Forelimb muscle (tissue), 1 donor: ENCODE measurements at regions not wholly inside any gene's neighbourhood (a gene's known extent, or its start where the extent isn't known, plus 50 kb on each side); places are given as distances from the start of the nearest gene placed in this dataset.

Source experiments
- DNase-seq: peaks from one replicate; pipeline ENCODE4 v3.0.0-alpha.2; 2013; ENCODE audit warnings: low read depth

DNA sequence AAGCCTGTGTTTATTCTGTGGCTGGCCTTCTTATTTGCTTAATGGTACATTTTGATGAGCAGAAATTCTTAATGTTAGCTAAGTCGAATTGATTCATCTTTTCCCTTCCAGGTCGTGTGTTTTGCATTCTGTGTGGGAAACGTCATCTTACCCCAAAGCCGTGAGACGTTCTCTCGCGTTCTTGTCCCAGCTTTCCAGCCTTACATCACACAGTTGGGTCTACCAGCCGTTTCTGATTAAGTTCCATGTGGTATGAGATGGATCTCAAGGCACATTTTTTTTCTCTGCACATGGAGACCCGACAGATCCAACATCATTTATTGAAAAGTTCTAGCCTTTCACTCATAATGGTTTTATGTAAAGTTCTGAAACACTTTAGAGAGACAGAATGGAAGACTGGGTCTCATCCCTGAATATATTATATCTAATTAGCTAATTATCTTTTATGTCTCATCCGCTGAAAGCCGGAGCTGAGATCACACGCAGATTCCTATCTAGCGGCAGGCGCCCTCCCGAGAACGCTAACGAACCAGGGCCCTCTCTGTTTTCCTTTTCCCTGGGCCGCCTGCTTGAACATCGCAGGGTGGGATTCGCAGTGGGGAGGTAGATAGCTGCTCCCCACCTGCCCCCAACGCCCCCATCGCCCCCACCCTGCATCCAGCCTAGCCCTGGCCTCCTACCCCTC lies 1162.2 kb downstream of the BRD1 start:
- no peak for DNase-seq

DNA sequence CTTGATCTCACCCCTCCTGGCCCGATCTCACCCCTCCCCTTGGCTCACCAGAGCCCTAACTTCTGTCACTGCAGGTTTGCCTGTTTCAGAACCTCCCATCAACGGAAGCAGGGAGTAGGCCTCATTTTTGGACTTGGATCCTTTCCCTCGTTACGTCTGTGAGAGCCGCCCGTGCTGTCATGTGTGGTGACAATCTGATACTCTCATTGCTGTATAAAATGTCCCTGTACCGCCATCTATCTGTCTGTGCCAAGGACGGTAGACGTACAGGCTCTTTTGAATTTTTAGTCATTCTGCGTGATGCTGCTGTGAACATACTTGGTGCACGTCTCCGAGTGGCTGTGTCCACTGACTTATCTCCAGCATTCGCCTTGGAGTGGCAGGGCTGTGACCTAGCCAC lies 1163.1 kb downstream of the BRD1 start:
- DNase-seq, result no peak

DNA sequence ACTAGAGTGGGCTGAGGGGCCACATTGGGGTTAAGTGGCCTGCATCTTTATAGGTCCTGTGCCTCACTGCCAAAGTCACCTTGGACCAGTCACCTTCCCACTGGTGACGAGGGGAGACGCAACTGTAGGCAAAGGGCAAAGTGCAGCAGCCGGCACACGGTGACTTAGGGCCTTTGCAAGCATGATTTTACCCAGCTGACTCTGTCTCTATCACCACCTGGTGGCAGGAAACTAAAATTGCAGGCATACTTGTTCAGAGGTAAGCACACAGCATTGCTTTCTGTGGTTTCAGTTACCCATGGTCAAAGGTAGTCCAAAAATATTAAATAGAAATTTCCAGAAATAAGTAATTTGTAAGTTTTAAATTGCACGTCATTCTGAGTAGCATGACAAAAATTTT lies 1164.4 kb downstream of the BRD1 start:
- DNase-seq, result no peak

DNA sequence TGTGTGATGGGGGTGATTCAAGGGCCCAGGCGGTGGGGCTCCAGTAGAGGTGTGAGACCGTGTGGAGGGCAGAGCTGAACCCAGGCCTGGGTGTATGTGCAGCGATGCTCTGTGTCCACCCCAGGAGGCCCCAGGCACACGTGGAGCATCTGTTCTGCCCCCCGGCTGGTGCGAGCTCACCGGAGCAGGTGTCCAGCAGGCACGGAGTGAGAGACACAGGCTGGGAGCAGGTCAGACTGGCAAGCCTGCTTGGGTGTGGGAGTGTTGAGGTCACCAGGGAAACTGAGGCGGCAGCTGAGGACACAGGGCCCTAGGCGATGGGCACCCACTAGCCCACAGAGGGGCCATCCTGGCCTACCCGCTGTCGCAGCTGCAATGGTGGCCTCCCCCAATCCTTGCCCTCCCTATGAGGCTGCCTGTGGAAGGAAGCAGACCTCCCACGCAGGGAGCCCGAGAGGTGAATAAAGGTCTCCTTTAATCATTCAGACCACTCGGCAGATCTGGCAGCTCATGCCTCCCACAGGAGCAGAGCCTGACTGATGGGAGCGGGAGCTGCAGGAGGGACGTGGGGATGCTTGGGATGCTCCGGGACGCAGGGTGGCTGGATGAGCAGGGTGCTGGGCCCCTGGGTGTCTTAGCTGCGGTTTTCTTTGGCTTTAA lies 1165.1 kb downstream of the BRD1 start:
- no peak for DNase-seq

DNA sequence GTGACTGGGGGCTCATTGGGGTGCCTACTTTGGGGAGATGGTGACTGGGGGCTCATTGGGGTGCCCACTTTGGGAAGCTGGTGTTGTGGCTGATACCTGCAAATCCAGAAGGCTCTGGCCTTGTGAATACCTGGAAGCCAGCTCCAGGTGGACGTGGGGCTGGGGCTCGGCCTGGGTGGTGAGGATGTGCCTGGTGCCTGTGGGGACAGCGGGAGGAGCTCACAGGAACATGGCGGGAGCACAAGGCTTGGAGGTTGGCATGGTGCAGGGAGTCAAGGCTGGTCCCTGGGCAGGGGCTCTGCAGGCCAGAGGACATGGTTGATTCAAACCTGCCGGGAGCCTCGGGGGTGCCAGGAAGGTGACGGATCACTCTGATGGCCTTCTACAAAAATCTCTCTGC lies 1165.7 kb downstream of the BRD1 start:
- DNase-seq, result no peak

DNA sequence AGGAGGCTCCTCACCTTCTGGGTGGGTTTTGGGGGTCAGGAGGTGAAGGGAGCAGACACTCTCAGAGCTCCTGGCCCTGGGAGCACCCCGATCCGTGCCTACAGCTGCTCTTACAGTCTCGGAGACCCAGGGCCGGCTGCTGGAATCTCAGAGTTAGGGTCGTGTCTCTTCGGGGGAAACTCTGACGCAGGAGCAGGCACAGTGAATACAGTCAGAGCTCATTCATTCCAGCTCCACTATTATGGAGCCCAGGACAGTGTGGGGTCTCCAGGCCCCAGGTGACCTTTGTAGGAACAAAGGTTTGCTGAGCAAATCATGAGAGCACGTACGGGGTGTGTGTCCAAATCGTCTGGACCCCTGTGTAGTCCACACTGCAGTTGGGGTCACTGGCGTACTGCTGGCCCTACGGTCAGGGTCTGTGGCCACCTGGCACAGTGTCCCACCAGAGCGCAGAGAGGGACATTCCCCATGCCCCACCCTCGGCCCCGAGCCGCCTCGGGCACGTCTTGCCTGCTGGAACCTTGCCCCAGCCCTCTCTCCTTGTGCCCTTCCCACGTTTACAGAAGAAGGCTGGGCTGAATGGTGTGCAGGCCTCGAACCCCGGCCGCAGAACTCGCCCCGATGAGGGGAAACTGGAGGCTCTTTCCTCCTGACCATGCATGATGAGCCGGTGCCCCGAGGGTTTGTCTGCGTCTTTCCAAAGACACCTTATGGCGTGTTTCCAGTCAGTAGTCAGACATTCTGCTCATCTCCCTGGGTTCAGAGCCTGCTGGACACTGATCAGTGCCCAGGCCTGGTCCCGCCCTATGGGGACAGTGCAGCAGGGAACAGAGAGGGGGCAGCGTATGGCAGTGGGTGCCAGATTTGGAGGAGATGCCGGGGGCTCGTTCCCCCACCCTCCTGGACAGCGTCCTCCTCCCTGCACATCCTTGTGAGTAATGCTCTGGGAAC lies 1166.6 kb downstream of the BRD1 start:
- no peak for DNase-seq

DNA sequence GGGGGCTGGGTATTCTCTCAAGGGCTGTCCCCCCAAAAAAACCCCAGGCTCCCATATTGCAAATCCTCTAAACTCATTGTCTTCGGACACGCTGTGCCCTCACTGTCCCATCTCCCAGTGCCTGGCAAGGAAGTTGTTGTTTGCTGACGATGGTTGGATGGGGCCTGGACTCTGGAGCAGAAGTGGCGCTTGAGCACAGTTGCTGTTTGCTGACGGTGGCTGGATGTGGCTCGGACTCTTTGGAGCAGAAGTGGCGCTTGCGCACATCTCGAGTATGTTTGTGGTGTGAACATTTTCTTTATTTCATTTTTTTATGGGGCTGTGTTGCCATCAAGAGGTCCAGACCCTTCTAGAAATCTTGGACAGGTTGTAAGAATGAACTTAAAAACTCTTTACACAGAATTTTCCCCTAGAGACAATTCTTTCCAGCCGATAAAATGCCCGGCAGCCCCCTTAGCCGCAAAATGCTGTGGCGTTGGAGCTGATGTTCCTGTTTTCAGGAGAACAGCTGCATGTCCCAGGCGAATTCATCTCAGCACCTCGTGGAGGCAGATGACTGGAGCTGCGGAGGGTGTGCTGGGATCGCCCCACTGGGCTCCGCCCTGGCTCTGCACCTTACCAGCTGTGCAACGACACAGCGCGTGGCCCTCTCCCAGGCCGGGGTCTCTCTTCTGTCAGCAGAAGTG lies 1167.4 kb downstream of the BRD1 start:
- no peak for DNase-seq

DNA sequence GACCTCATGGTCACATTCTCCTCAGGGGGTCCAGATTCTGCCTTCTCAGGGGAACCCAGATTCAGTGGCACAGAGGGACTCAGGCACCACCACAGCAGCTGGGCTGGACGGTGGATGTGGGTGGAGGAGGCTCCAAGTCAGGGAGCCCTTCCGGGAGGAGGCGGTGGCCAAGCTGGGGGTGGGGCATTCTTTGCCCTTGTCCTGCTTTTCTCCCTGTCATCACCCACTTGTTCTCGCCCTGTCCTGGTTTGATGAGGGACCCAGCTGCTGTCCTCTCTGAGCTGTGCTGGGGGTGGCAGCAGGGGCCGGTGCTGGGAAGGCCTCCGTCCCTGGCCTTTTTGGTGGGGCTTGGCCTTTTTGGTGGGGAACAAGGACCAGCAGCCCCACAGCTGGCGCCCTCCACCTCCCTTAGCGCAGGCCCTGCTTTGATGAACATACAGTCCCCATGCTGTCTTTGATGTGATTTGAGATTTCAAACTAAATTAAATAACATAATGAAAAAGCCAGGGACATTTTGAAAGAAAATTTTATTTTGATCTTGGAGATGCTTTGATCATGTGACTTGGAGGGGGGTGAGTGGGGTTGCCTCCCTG lies 1168.2 kb downstream of the BRD1 start:
- no peak for DNase-seq

DNA sequence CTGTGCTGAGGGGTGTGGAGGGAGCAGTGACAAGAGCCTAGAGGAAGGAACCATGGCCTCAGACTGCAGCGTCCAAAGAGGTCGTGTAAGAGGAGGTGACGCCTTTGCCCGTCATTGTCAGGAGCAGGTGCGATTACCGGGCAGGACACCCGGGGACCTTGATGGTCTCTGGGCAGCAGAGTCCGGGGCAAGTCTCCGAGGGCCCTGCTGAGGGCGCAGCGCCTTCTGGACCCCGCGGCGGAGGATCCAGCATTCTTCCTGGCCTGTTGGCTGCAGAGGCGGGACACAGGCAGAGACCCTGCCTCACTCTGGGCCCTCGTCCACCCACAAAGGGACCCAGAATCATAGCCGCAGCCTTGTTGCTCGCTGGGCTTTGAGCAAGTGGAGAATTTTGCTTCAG lies 1168.8 kb downstream of the BRD1 start:
- no peak for DNase-seq

DNA sequence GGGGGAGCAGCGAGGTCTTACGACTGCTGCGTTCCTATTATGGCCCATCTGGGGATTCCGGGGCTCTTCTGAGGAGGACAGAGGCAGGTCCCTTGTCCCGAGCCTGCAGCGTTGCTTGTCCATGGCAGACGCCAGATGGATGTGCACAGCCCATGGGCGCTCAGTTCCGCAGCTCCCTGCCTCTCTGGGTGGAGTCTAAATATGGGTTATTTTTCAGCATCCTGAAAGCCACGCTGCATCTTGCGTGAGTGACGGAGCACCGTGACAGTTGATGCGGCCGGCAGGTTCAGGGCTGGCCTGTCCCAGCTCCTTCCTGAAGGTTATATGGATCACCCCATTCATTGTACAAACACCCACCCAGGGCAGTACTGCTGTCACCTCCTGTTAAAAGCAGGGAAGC lies 1169.4 kb downstream of the BRD1 start:
- no peak for DNase-seq

DNA sequence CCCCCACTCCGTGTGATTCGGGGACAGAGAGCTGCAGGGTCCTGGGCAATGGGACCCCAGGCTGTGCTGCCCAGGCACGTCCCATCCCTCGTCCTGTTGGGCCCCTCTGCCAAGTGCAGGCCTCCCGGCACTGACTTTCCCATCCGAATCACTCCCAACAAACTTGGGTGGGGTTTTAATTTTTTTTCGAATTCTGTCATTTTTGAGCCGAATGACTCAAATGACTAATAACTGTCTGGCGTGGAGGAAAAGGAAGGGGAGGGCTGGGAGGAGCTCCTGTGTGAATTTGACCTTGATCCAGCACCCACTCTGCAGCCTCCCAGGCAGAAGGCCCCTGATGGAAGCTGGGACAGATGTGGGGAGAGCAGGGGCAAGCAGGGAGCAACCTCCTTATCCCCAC lies 1173.2 kb downstream of the BRD1 start:
- DNase-seq, result no peak

DNA sequence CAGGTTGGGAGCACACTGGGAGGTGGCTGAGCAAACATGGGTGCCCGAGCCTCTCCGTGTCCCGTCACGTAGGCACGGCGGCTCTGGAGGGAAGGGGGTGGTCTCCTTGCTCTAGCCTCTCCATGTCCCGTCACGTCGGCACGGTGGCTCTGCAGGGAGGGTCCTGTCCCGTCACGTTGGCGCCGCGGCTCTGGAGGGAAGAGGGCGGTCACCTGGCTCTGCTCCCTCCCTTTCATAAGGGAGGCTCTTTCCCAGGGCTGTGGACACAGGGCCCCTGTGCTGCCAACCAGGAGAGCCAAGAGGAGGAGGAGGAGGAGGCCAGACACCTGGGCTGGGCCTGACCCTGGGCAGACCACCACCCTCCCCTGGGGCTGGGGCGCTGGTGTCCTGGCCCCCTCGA lies 1173.7 kb downstream of the BRD1 start:
- DNase-seq, result no peak

DNA sequence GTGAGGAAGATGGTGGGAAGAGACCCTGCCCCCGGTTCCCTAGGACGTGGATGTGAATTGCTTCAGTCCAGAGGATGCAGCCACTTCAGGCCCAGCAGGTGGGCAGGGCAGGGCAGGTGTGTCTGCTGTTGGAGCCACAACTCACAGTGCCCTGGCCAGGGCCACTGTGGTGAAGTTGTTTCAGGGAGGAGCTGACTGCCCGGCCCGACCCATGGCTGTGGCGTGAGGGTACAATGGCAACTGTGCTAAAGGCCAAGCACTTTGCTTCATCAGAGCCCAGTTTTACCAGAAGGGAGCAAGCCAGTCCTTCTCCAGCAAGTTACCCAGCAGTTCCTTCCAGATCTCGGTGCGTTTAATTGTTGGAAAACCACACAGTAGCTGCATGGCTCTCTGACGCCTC lies 1174.4 kb downstream of the BRD1 start:
- DNase-seq, result no peak

DNA sequence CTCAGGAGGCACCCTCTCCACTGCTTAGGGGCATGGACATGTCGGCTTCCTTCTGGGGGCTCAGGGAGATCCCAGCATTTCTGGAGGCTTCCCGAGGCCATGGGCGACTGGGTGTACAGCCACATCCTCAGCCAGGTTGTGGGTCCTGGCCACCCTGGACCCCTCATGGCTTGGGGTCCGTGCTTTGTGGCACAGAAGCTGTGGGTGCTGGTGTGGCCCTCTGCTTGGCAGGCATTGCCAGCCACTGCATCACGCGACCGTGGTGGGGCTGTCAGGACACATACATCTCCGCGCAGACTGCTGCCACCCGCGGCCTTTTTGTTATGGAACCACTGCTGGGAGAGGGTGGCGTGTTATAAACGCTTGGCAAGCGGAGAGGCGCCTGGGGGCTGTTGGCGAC lies 1174.9 kb downstream of the BRD1 start:
- DNase-seq, result no peak

DNA sequence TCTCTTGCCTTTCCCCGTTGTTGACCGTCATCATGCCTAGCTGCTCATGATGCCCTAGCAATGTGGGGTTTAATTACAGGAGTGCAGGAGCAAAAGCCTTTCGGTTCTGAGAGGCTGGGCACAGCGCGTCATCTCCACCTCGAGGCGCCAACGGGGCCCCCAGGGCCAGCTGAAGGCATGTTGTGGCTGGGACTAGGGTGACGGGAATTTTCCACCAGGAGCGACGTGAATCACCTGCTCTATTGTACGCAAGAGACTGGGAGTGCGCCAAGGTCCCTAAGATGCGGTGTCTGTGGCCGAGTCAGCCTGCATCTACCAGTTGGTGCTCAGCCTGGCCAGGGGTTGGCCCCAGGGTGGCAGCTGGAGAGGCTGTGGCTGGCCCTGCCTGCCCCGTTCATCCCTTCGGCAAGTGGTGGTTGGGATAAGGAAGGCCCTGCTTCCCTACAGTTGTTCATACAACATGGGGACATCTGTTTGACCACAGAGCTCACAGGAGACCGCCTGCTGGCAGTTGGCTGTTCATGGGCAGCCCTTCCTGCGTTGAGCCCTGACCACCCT lies 1175.6 kb downstream of the BRD1 start:
- no peak for DNase-seq

DNA sequence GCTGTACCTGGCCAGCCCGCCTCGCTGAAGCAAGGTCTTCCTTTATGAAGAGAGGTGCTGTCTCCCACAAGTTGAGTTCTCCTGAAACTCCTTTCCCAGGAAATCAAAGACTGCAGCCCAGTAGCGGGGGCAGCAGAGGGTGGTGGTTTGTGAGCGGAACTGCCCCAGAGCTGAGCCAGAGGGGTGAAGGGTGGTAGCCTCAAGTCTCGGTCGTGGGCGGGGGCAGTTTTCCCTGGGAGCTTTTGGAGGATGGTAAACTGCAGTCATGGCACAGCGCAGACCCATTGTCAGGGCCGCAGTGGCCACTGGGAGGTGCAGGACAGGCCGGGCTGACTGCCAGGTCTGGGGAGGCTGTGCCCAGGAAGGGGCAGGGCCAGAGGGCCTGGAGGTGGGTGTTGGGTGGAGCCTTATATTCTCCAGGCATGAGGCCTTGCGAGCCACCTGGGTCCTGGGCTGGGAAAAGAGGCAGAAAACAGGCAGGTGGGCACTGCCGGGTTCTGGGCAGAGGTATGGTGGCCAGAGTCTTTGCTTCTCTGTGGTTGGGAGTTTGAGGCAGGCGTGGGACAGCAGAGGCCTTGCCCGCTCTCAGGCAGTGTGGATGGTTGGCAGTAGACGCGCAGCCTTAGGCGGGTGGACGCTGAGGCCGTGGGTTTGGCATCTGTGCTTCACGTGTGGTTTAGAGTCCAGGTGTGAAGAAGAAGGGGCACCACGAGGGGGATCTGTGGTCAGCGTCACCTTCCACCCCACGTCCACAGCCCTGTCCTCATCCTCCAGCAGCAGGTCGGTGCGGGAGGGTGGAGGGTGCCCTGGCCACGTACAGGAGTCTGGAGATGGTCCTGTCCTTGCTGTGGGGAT lies 1176.4 kb downstream of the BRD1 start:
- DNase-seq, result no peak

DNA sequence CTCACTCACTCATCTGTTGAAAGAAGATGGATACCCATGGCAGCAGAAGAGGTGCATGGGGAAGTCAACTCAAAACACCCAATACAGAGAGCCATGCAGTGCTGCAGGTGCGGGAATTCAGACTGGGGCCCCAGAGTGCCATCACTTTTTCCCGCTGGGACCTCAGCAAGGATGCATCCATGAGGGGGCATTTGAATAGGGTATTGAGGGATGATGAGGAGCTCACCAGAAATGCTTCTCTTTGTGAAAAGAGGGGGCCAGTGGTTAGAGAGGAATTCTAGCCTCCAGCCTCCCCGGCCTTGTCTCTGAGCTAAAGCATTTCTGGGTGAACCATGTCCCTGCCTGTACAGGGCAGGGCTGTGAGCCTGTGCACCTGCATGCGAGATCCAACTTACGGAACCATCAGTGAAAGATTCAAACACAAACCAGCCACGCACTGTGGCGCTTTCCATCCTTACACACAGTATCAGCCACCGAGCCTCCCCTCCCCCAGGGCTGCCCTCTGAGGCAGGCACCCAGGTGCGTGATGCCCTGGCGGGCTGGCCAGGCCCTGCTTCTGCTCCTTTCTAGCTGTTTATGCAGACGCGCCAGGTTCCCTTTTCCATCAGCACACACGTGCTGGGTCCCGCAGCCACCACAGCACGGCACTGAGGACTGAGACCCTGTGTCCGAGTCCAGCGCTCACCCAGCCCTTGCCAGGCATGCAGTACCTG lies 1177.2 kb downstream of the BRD1 start:
- DNase-seq, result no peak

DNA sequence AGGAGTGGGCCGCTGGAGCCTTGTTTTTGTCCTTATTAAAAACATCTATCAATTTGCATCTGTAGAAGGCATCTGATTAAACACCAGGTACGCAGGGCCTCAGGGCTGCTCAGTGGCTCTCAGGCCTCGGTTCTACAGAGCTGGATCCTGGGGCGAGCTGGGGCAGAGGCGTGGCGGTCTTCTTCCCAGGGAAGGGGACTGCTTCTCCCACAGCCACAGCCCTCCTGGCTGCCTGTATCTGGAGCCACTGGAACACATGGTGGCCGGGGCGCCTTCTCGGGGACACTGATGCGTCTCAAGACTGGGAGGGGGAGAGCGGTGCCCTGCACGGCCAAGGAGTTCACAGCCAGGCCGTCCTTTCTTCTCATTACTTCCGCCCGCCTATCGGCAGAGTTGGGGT lies 1178.2 kb downstream of the BRD1 start:
- DNase-seq, result no peak

DNA sequence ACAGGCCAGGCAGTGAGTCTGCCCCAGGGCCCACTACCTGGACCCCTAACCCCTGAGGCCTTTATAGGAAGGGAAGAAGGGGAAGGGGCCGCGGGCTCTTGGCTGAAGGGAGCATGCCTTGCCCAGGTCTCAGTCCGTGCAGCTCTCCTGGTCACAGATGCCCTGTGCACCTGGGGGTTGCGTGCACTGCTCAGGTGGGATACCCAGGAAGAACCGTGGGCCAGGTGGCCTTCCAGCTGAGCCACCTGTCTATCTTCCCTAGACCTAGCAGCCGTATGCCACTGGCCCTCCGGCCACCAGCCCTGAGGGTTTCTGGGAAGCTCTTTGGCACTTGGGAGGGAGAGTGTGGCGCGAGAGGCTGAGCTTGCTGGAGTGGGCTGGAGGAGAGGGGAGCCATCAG lies 1178.6 kb downstream of the BRD1 start:
- DNase-seq, result no peak
